ENCODE measurements at regions not wholly inside any gene's neighbourhood (a gene's known extent, or its start where the extent isn't known, plus 50 kb on each side); places are given as distances from the start of the nearest gene placed in this dataset.

- TF ChIP-seq GATA2 (IDR thresholded peaks at IDR 0.05; ENCODE audit: low read depth, low read length), result no peak
- TF ChIP-seq GATA3 (IDR thresholded peaks at IDR 0.05; ENCODE audit: low read depth, low read length), result no peak
Observed at GRCh38 chr5:60445921-60446320, 254.0 kb downstream of the DEPDC1B start.

- TF ChIP-seq GATA2 (IDR thresholded peaks at IDR 0.05; ENCODE audit: low read depth, low read length), result no peak
- no peak for TF ChIP-seq GATA3 (IDR thresholded peaks at IDR 0.05; ENCODE audit: low read depth, low read length)
Observed at GRCh38 chr5:60445427-60445826, 254.5 kb downstream of the DEPDC1B start.

GRCh38 chr5:60444661-60445360 lies 255.2 kb downstream of the DEPDC1B start:
- TF ChIP-seq GATA2 (IDR thresholded peaks at IDR 0.05; ENCODE audit: low read depth, low read length) (no peak), GATA3 (IDR thresholded peaks at IDR 0.05; ENCODE audit: low read depth, low read length) (no peak)

GRCh38 chr5:60439552-60439951 lies 260.4 kb downstream of the DEPDC1B start:
- TF ChIP-seq GATA2 (IDR thresholded peaks at IDR 0.05; ENCODE audit: low read depth, low read length) (no peak), GATA3 (IDR thresholded peaks at IDR 0.05; ENCODE audit: low read depth, low read length) (no peak)

GRCh38 chr5:60437308-60437707 lies 262.7 kb downstream of the DEPDC1B start:
- no peak for TF ChIP-seq GATA2 (IDR thresholded peaks at IDR 0.05; ENCODE audit: low read depth, low read length)
- TF ChIP-seq GATA3 (IDR thresholded peaks at IDR 0.05; ENCODE audit: low read depth, low read length), result no peak

GRCh38 chr5:60436518-60436917 lies 263.4 kb downstream of the DEPDC1B start:
- TF ChIP-seq GATA3 (IDR thresholded peaks at IDR 0.05; ENCODE audit: low read depth, low read length) (no peak), GATA2 (IDR thresholded peaks at IDR 0.05; ENCODE audit: low read depth, low read length) (no peak)

GRCh38 chr5:60435808-60436207 lies 264.2 kb downstream of the DEPDC1B start:
- no peak for TF ChIP-seq GATA2 (IDR thresholded peaks at IDR 0.05; ENCODE audit: low read depth, low read length)
- TF ChIP-seq GATA3 (IDR thresholded peaks at IDR 0.05; ENCODE audit: low read depth, low read length), result no peak

GRCh38 chr5:60417500-60418181 lies 282.3 kb downstream of the DEPDC1B start:
- TF ChIP-seq GATA3 (IDR thresholded peaks at IDR 0.05; ENCODE audit: low read depth, low read length) (no peak), GATA2 (IDR thresholded peaks at IDR 0.05; ENCODE audit: low read depth, low read length) (no peak)

- TF ChIP-seq GATA2 (IDR thresholded peaks at IDR 0.05; ENCODE audit: low read depth, low read length) (no peak), GATA3 (IDR thresholded peaks at IDR 0.05; ENCODE audit: low read depth, low read length) (no peak)
Observed at GRCh38 chr5:60415443-60415842, 284.5 kb downstream of the DEPDC1B start.

- no peak for TF ChIP-seq GATA3 (IDR thresholded peaks at IDR 0.05; ENCODE audit: low read depth, low read length)
- no peak for TF ChIP-seq GATA2 (IDR thresholded peaks at IDR 0.05; ENCODE audit: low read depth, low read length)
Observed at GRCh38 chr5:60410427-60410826, 289.5 kb downstream of the DEPDC1B start.

GRCh38 chr5:60404171-60404570 lies 295.8 kb downstream of the DEPDC1B start:
- TF ChIP-seq GATA3 (IDR thresholded peaks at IDR 0.05; ENCODE audit: low read depth, low read length) (no peak), GATA2 (IDR thresholded peaks at IDR 0.05; ENCODE audit: low read depth, low read length) (no peak)

- TF ChIP-seq GATA3 (IDR thresholded peaks at IDR 0.05; ENCODE audit: low read depth, low read length) (no peak), GATA2 (IDR thresholded peaks at IDR 0.05; ENCODE audit: low read depth, low read length) (no peak)
Observed at GRCh38 chr5:60403343-60404006, 296.5 kb downstream of the DEPDC1B start.

GRCh38 chr5:60402161-60402785 lies 297.7 kb downstream of the DEPDC1B start:
- TF ChIP-seq GATA3 (IDR thresholded peaks at IDR 0.05; ENCODE audit: low read depth, low read length) (no peak), GATA2 (IDR thresholded peaks at IDR 0.05; ENCODE audit: low read depth, low read length) (no peak)

- no peak for TF ChIP-seq GATA2 (IDR thresholded peaks at IDR 0.05; ENCODE audit: low read depth, low read length)
- no peak for TF ChIP-seq GATA3 (IDR thresholded peaks at IDR 0.05; ENCODE audit: low read depth, low read length)
Observed at GRCh38 chr5:60401526-60401925, 298.4 kb downstream of the DEPDC1B start.

Measured in SH-SY5Y (cell line).